Cerebellar nuclear complex (tissue), 1 donor: ENCODE measurements at regions not wholly inside any gene's neighbourhood (a gene's known extent, or its start where the extent isn't known, plus 50 kb on each side); places are given as distances from the start of the nearest gene placed in this dataset.
"Not testable (repeated sequence)": the region's sequence is repeated elsewhere in the genome, so short reads cannot be mapped to it uniquely, and the experiment has no call there.

ENCODE experiments used
- DNase-seq, 2 experiments: peaks; one replicate each; lab custom pipeline; 2025; lab: John Stamatoyannopoulos, UW

DNA sequence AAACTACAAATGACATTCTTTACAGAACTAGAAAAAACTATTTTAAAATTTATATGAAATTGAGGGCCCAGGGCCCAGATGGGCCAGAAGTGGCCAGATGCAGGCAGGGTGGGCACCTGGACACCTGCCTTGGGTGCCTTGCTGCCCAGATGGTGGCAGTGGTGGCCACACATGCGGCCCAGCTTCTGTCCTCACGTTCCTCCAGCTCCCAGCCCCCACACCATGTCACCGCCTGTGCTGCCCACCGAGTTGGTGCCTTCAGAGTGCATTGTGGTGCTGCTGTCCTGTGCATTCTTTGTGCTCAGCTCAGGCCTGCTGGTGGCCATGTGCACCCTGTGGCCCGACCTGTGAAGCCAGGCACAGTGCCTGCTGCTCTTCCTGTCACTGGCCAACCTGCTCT, 216.8 kb upstream of the CXADR start:
- DNase-seq: no peak

DNA sequence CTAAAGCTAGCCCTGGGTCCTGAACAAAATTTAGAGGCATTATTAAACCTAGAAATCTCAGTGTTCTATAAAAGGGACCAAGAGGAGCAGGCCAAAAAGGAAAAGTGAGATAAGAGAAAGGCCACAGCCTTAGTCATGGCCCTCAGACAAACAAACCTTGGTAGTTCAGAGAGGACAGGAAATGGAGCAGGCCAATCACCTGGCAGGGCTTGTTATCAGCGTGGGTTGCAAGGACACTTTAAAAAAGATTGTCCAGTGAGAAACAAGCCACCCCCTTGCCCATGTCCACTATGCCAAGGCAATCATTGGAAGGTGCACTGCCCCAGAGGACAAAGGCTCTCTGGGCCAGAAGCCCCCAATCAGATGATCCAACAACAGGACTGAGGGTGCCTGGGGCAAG, 213.3 kb upstream of the CXADR start:
- DNase-seq: not testable (repeated sequence)

- not testable (repeated sequence) for DNase-seq
Measured at GRCh38 chr21:17327715-17328114, 185.1 kb upstream of the CXADR start.

DNA sequence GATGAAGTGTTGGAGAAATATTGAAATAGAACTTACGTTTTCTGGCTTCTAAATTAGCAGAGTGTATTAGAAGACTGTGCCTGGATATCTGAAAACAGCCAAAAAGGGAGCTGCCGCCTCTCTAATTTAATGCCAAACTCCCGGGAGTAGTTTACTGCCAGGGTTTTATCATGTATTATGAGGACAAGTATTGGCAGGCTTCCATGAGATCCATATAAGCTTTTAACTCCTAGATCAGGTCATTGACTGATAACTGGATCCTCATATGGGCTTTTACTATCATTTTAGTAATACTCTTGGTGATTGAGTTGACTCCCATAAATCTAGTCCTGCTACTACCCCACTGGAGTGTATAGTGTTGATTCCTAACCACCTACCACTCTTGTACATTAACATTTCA, 178.4 kb upstream of the CXADR start:
- no peak for DNase-seq

GRCh38 chr21:17340081-17340480, 172.8 kb upstream of the CXADR start:
- no peak for DNase-seq

DNA sequence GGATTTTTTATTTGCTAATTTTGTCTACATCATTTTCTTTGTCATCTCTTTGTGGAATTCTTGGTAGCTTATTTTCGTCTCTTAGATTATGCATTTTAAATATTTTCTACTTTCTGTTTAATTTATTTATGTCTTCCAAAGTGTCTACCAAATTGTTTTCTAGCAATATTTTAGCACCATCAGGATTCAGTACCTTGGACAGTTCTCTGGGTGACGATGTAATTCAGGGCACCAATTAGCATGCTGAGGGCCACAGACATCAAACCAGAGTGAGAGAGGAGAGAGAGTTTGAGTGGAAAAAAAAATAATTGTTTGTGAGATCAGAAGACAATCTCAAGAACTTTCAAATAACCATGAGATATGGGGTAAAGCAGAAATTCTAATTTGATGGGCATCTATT, 169.8 kb upstream of the CXADR start:
- DNase-seq: no peak

- no peak for DNase-seq
Measured at GRCh38 chr21:17348357-17348756, 164.5 kb upstream of the CXADR start.

- DNase-seq: no peak
Measured at GRCh38 chr21:17348849-17349248, 164.0 kb upstream of the CXADR start.

DNA sequence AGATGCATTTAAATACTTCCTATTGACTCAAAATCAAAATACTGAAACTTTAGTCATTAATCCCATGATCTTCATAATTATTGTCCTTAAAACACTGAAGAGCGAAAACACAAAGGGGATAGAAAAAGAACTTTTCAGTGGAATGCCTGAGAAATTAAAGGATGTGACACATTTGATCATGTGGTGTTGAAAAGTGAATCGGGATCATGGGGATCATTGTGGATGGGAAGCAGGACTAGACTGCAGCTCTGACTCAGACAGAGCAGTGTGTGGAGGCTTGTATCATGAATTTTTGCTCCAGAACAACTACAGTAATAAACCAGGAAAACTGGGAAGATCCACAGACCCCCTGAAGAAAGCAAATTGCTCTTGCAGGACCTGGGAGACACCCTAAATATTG, 161.1 kb upstream of the CXADR start:
- DNase-seq: no peak

DNA sequence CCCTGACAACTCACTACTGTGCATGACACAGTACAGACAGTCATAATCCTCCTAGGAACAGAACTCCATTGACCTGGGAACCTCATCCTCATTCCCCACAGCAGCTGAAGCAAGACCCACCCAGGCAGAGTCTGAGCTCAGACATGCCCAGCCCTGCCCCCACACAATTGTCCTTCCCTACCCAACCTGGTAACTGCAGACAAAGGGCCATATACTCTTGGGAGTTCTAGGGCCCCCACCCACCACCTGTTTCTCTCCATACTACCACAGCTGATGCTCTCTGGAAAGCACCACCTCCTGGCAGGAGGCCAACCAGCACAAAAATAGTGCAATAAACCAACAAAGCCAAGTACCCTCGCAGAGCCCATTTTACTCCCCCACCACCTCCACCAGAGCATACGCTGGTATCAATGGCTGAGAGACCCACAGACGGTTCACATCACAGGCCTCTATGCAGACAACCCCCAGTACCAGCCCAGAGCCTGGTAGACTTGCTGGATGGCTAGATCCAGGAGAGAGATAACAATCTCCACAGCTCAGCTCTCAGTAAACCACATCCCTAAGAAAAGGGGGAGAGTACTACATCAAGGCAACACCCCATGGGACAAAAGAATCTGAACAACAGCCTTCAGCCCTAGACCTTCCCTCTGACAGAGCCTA, 159.7 kb upstream of the CXADR start:
- DNase-seq: no peak

GRCh38 chr21:17359781-17360180, 153.1 kb upstream of the CXADR start:
- DNase-seq: no peak

DNA sequence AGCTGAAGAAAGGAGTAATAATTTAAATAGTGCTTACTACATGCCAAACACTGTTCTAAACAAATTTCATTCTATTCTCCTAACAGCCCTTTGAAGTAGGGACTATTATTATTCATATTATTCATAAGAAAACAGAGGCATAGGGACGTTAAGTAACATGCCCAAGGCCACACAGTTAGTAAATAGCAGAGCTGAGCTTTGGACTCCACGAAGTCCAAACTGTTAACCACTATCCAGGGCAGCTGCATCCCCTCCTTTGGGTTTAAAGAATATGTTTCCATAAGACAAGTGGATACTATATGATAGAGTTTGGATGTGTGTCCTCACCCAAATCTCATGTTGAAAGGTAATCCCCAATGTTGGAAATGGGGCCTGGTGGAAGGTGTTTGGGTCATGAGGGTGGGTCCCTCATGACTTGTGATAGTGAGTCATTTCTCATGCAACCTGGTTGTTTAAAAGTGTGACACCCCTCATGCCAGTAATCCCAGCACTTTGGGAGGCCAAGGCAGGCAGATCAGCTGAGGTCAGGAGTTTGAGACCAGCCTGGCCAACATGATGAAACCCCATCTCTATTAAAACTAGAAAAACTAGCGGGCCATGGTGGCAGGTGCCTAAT, 144.0 kb upstream of the CXADR start:
- DNase-seq: no peak

DNA sequence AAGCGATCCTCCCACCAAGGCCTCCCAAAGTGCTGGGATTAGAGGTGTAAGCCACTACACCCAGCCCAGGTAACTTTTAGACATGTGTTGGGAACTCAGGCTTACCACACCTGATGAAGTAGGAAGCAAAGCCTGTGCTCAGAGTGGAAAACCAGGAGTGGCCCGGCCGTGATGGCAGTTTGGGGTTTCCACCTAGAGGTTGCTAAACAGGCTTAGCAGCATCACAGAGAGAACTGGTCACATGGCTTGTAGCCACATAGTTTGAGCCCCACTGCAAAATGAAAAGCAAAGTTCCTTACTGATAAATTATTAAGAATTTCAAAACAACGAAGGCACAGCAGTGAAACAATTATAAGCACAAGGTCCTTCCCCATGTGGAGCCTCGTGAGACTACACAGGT, 142.6 kb upstream of the CXADR start:
- no peak for DNase-seq

DNA sequence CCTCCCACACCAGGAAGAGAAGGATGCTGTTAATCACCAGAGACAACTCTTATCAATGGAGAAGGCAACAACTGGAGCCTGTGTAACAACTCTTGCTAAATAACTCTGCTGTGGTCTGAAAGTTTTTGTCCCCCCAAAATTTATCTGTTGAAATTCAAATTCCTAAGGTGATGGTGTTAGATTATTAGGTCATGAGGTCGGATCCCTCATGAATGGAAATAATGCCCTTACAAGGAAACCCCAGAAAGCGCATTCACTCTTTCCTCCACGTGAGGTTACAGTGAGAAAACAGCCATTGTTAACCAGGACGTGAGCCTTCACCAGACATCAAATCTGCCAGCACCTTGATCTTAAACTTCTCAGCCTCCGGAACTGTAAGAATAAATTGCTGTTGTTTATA, 141.9 kb upstream of the CXADR start:
- no peak for DNase-seq

- no peak for DNase-seq
Measured at GRCh38 chr21:17371450-17371849, 141.4 kb upstream of the CXADR start.

DNA sequence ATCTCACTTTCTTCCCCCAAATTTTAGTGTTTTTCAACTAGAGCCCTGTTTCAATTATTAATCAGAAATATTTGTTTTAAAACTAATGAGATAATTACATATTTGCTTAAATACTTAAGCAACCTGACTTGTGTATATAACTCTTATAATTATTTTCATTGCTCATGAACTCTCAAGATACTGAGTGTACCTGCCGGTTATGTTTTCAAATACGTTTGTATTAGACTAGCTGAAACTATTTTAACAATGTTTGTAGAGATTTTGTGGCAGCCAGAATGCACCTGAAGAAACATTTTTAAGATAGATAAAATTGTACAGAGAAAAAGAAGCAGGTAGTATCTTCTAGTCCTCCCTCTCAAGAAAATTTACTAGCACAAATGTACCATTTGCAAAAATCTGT, 140.6 kb upstream of the CXADR start:
- DNase-seq: no peak

DNA sequence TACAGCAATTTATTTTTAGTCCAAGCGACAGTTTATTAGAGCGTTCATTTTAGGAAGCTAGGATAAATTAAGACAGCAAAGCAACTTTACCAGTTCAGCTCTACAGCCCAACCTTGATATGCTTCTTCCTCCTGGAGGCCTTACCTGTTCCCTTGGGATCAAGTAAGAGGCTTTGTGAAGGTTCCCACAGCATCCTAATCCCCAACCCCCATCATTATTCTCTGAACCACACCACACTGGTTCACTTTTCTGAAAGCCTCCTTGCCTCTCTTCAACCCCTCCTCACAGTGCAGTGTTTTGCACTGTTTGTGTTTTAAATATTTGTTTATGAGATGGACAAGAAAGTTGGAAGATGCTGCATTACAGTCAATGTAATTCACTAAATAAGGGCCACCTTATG, 126.3 kb upstream of the CXADR start:
- no peak for DNase-seq

GRCh38 chr21:17387030-17387617, 125.7 kb upstream of the CXADR start:
- no peak for DNase-seq

GRCh38 chr21:17388226-17388625, 124.6 kb upstream of the CXADR start:
- DNase-seq: no peak

DNA sequence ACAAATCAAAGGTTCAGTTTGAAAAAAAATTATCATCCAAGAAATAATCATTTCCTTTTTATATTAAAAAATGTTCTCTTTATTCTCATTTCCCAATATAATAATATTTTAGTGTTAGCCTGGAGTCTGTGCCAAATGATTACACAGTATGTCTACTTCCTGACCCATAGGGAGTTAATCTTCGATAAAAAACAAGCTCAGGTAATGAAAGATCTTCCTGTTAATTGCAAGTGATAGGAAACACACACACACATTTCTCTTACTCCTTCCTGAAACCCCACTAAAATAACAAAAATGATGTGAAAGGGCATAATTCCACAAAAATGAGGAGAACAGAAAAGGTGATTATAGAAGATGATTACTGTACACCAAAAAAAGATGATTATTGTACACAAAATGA, 123.5 kb upstream of the CXADR start:
- DNase-seq: no peak

DNA sequence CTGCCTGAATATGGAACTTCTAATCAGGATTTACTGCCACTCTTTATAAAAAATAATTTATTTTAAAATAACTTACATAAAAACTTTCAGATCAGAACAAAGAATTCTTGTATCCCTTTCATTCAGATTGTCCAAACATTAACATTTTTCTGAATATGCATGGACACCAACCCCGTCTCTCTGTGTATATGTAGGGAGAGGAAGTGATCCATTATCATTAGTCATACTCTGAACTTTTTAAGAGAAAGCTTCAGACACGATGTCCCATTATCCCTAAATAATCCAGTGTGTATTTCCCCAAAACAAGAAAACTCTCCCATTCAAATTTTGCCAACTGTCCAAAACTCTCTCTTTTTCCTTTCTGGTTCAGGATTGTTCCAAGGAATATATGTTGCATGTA, 122.3 kb upstream of the CXADR start:
- DNase-seq: no peak

DNA sequence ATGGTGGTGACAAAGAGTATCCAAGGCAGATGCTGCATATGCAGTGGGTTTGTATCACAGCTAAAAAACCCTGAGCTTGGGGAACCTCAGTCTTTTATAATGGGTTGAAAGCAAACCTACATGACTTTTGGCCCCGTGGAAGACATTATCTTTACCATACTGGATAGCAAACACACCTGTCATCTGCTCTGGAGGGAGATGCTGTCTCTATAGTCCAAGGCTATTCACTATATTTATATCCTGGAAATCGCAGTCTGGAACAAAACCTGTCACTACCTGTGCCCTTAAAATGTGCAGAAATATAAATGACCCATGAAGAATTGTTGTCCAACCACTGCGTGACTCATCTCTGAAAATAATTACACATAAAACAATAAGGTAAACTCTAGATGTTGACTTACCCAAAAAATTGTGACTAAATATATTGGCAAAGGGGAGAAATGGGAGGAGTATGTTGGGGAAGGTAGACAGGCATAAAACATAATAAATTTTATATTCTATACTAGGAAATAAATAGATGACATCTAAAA, 121.0 kb upstream of the CXADR start:
- no peak for DNase-seq

DNA sequence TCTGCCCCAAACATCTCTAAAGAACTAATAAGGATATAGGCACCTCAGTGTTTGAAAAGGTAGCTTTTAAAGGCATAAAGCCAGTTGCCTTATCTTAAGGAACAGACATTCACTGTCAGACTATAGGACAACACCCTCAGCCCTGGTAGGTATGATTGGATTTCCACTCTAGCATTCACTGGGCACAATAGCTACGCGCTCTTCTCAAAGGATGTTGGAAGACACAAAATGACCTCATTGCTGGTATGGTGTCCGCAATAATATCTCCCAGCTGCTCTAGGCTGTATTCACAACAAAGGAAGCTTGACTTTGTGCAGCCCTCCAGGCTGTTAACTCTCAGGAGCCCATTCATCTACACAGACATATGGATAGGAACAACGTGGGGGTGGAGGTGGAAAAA, 119.4 kb upstream of the CXADR start:
- no peak for DNase-seq

DNA sequence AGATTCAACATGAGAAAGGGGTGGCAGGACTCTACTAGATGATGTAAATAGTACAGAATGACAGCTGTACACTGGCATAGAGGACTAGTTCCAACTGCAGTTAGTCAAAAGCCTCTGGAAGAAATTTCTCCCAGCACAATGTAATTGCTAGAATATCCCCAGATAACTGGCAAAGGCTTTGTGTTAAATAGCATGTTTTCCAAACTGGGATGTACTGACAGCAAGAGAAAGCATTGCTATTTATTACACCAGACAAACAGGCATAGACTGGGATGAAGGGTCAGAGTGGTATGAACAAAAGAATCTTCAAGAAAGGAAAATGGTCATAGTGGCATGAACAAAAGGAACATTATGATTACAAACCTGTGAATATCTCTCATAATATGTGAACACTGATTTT, 115.9 kb upstream of the CXADR start:
- no peak for DNase-seq
